Suprapubic skin (tissue), 4 donors: ENCODE measurements at regions not wholly inside any gene's neighbourhood (a gene's known extent, or its start where the extent isn't known, plus 50 kb on each side); places are given as distances from the start of the nearest gene placed in this dataset.

Experiments
- CTCF ChIP-seq, 2 donors: fragments of 200-600 bp in 1 of 2; fragments of 450-650 bp in 1 of 2; sonication (generic) in 1 of 2; IDR thresholded peaks; one replicate each; pipeline ENCODE4 v1.5.1; 2016 to 2019; ENCODE audit warnings: antibody characterized with exemption in 2 of 2, mild to moderate bottlenecking in 1 of 2, moderate library complexity in 1 of 2
- POLR2A ChIP-seq, 2 donors: fragments of 450-650 bp; IDR thresholded peaks; one replicate each; pipeline ENCODE4 v1.6.1; 2017; ENCODE audit warnings: antibody characterized with exemption in 2 of 2, mild to moderate bottlenecking in 2 of 2, moderate library complexity in 2 of 2
- POLR2AphosphoS5 ChIP-seq, 3 donors: sonication (generic); formaldehyde crosslinking; IDR thresholded peaks; one replicate each; pipeline ENCODE4 v1.6.1; 2017; ENCODE audit warnings: antibody characterized with exemption in 3 of 3

DNA sequence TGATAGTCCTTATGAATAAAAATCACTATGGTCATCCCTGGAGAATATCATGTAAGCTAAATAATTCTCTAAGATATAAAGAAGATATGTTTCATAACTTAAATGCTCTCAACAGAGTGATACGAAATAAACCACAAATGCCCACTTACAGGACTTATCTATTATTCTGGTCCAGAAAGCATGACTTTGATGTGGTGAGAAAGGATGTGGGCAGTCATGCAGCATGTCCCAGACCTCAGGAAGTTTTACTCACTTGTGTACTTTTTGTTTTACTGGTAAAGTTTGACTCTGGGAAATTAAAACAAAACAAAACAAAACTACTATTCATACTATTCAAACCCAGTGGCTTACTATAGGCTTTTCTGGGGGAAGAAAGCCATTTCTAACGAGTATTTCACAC is 483.2 kb upstream of the SLITRK6 start:
- no peak for TF ChIP-seq POLR2AphosphoS5 (IDR thresholded peaks at IDR 0.05)
- no peak for TF ChIP-seq POLR2A (IDR thresholded peaks at IDR 0.05)
- TF ChIP-seq CTCF (IDR thresholded peaks at IDR 0.05): no peak
